H1 (cell line): ENCODE measurements at regions not wholly inside any gene's neighbourhood (a gene's known extent, or its start where the extent isn't known, plus 50 kb on each side); places are given as distances from the start of the nearest gene placed in this dataset.

Experiments
- CTCF ChIA-PET: fragments of 300-600 bp; sonication (Branson Sonifier 250); formaldehyde crosslinking; loops from one replicate; lab custom pipeline; 2021; ENCODE audit not compliant: partially characterized antibody; lab: Charles Lee
- POLR2A ChIA-PET: fragments of 300-600 bp; sonication (Branson Sonifier 250); formaldehyde crosslinking; loops from one replicate; lab custom pipeline; 2021; ENCODE audit warnings: inconsistent platforms; ENCODE audit not compliant: partially characterized antibody; lab: Charles Lee
- DNase-seq, 2 experiments: peaks; one replicate each; pipeline versions ENCODE4 v3.0.0 to v3.0.0-alpha.2; 2010 to 2022; ENCODE audit warnings: low spot score in 2 of 2, low read depth in 1 of 2, mixed read lengths in 1 of 2
- FAIRE-seq: peaks from 2 replicates; lab custom pipeline; 2011; peaks lifted over from hg19 to GRCh38; lab: Jason Lieb, UNC
- H2AFZ ChIP-seq: 2 replicates; pipeline ENCODE4 v1.8.1; 2012; ENCODE audit warnings: low read length, inconsistent platforms
- H2AK5ac ChIP-seq: 2 replicates; pipeline ENCODE4 v1.6.1; 2013; ENCODE audit warnings: low read depth, low read length
- H2BK120ac ChIP-seq: replicated peaks from 2 replicates; pipeline ENCODE3; 2013; ENCODE audit warnings: low read depth, low read length, inconsistent platforms
- H2BK12ac ChIP-seq: 2 replicates; pipeline ENCODE4 v1.6.1; 2013; ENCODE audit warnings: low read depth, low read length
- H2BK15ac ChIP-seq: 2 replicates; pipeline ENCODE4 v1.6.1; 2013; ENCODE audit warnings: low read length
- H2BK20ac ChIP-seq: 2 replicates; pipeline ENCODE4 v1.6.1; 2013; ENCODE audit warnings: low read length
- H2BK5ac ChIP-seq: 2 replicates; pipeline ENCODE4 v1.6.1; 2013; ENCODE audit warnings: low read depth, low read length
- H3K14ac ChIP-seq: 2 replicates; pipeline ENCODE4 v1.6.1; 2013; ENCODE audit warnings: inconsistent platforms; ENCODE audit not compliant: insufficient read length
- H3K18ac ChIP-seq: 2 replicates; pipeline ENCODE4 v1.6.1; 2013; ENCODE audit warnings: low read length; ENCODE audit errors: extremely low read depth
- H3K23ac ChIP-seq: 2 replicates; pipeline ENCODE4 v1.6.1; 2013; ENCODE audit warnings: inconsistent platforms; ENCODE audit not compliant: insufficient read length
- H3K23me2 ChIP-seq: 2 replicates; pipeline ENCODE4 v1.6.1; 2013; ENCODE audit warnings: low read depth, low read length
- H3K27ac ChIP-seq: 2 replicates; pipeline ENCODE4 v1.6.1; 2011; ENCODE audit warnings: low read depth, low read length, inconsistent platforms
- H3K27me3 ChIP-seq, 4 experiments: replicated peaks in 1 of 4; 1 replicate in 1 of 4; 2 replicates in 3 of 4; pipeline versions ENCODE4 v1.6.1 to v1.8.1; 2011 to 2013; ENCODE audit warnings: low read length in 3 of 4, mild to moderate bottlenecking in 3 of 4, inconsistent platforms in 2 of 4, mixed read lengths in 2 of 4, moderate library complexity in 1 of 4; ENCODE audit not compliant: control insufficient read depth in 3 of 4, insufficient read depth in 3 of 4; ENCODE audit errors: extremely low read depth in 1 of 4
- H3K36me3 ChIP-seq, 4 experiments: 2 replicates each; pipeline versions ENCODE4 v1.6.1 to v1.8.1; 2011 to 2013; ENCODE audit warnings: mild to moderate bottlenecking in 4 of 4, low read length in 3 of 4, moderate library complexity in 2 of 4, control low read depth in 1 of 4, inconsistent platforms in 1 of 4; ENCODE audit not compliant: insufficient read depth in 4 of 4, control insufficient read depth in 2 of 4
- H3K4ac ChIP-seq: replicated peaks from 2 replicates; pipeline ENCODE3; 2013; ENCODE audit warnings: low read length, low read depth, mixed read lengths, inconsistent platforms; ENCODE audit not compliant: insufficient read length
- H3K4me1 ChIP-seq, 4 experiments: replicated peaks in 1 of 4; 1 replicate in 1 of 4; 2 replicates in 3 of 4; pipeline versions ENCODE4 v1.6.1 to v1.8.1; 2011 to 2013; ENCODE audit warnings: low read length in 3 of 4, inconsistent platforms in 2 of 4, mixed read lengths in 1 of 4; ENCODE audit not compliant: insufficient read depth in 4 of 4, control insufficient read depth in 3 of 4
- H3K4me2 ChIP-seq, 2 experiments: 2 replicates each; pipeline versions ENCODE4 v1.6.1 to v1.8.1; 2011 to 2013; ENCODE audit warnings: low read depth in 2 of 2, low read length in 2 of 2, control low read depth in 1 of 2, inconsistent platforms in 1 of 2, mild to moderate bottlenecking in 1 of 2; ENCODE audit not compliant: insufficient read depth in 1 of 2
- H3K4me3 ChIP-seq, 4 experiments: fragments of 200-600, 300-600 bp in 1 of 4; sonication (generic), shearing (Covaris generic), sonication (Bioruptor Twin) in 1 of 4; 2 replicates each; pipeline versions ENCODE4 v1.5.1 to v1.8.1; 2011 to 2016; ENCODE audit warnings: low read length in 4 of 4, low read depth in 3 of 4, control low read depth in 2 of 4, inconsistent platforms in 2 of 4, mild to moderate bottlenecking in 2 of 4, mixed read lengths in 1 of 4, moderate library complexity in 1 of 4; ENCODE audit not compliant: insufficient read depth in 2 of 4; ENCODE audit errors: extremely low read depth in 1 of 4
- H3K56ac ChIP-seq: replicated peaks from 2 replicates; pipeline ENCODE3; 2013; ENCODE audit warnings: low read depth, mild to moderate bottlenecking, mixed read lengths, low read length, inconsistent platforms; ENCODE audit not compliant: insufficient read length
- H3K79me1 ChIP-seq: 2 replicates; pipeline ENCODE4 v1.6.1; 2013; ENCODE audit warnings: low read depth, low read length, control low read depth
- H3K79me2 ChIP-seq, 2 experiments: 2 replicates each; pipeline versions ENCODE4 v1.6.1 to v1.8.1; 2012 to 2013; ENCODE audit warnings: low read length in 2 of 2, mild to moderate bottlenecking in 2 of 2, inconsistent platforms in 1 of 2; ENCODE audit not compliant: insufficient read depth in 2 of 2, control insufficient read depth in 1 of 2
- H3K9ac ChIP-seq, 4 experiments: replicated peaks in 1 of 4; 1 replicate in 1 of 4; 2 replicates in 3 of 4; pipeline versions ENCODE4 v1.6.1 to v1.8.1; 2011 to 2013; ENCODE audit warnings: low read depth in 3 of 4, low read length in 3 of 4, control low read depth in 2 of 4, mild to moderate bottlenecking in 2 of 4, moderate library complexity in 2 of 4, inconsistent platforms in 1 of 4; ENCODE audit errors: extremely low read depth in 1 of 4
- H3K9me3 ChIP-seq, 2 experiments: 2 replicates each; pipeline versions ENCODE4 v1.6.1 to v1.8.1; 2012 to 2013; ENCODE audit warnings: mild to moderate bottlenecking in 2 of 2, moderate library complexity in 2 of 2, control low read depth in 1 of 2, inconsistent platforms in 1 of 2, low read depth in 1 of 2, low read length in 1 of 2, mixed read lengths in 1 of 2; ENCODE audit not compliant: insufficient read depth in 2 of 2
- H4K20me1 ChIP-seq, 2 experiments: replicated peaks in 1 of 2; 2 replicates each; pipeline versions ENCODE3 to v1.8.1; 2011 to 2013; ENCODE audit warnings: inconsistent platforms in 2 of 2, low read length in 2 of 2, mild to moderate bottlenecking in 1 of 2; ENCODE audit not compliant: insufficient read depth in 2 of 2, control insufficient read depth in 1 of 2
- H4K5ac ChIP-seq: 2 replicates; pipeline ENCODE4 v1.6.1; 2013; ENCODE audit warnings: low read length, low read depth, mixed read lengths, inconsistent platforms; ENCODE audit not compliant: insufficient read length
- H4K8ac ChIP-seq: 2 replicates; pipeline ENCODE4 v1.8.0; 2013; ENCODE audit warnings: mild to moderate bottlenecking, moderate library complexity, low read length, inconsistent platforms; ENCODE audit not compliant: insufficient read depth; ENCODE audit errors: extremely low read depth
- H4K91ac ChIP-seq: replicated peaks from 2 replicates; pipeline ENCODE3; 2013; ENCODE audit warnings: low read length, mixed read lengths, inconsistent platforms; ENCODE audit not compliant: insufficient read length
- ATF3 ChIP-seq: IDR thresholded peaks from 2 replicates; pipeline ENCODE4 v1.6.1; 2011; ENCODE audit warnings: low read depth, mild to moderate bottlenecking, low read length; ENCODE audit not compliant: insufficient read depth
- BACH1 ChIP-seq: IDR thresholded peaks from 2 replicates; pipeline ENCODE4 v1.6.1; 2012; ENCODE audit warnings: low read length, improper control_type of control experiment
- BRCA1 ChIP-seq: IDR thresholded peaks from 2 replicates; pipeline ENCODE4 v1.6.1; 2012; ENCODE audit warnings: low read depth, low read length, improper control_type of control experiment
- GTF2F1 ChIP-seq: IDR thresholded peaks from 2 replicates; pipeline ENCODE4 v1.6.1; 2012; ENCODE audit warnings: low read depth, low read length, improper control_type of control experiment, borderline replicate concordance
- POLR2AphosphoS5 ChIP-seq: IDR thresholded peaks from 2 replicates; pipeline ENCODE4 v1.6.1; 2011; ENCODE audit warnings: low read depth, low read length
- TAF7 ChIP-seq: optimal IDR thresholded peaks from 2 replicates; pipeline ENCODE3; 2011; ENCODE audit warnings: low read depth, mild to moderate bottlenecking, inconsistent platforms, low read length, moderate library complexity, borderline replicate concordance
- WGBS, 2 experiments: shearing (Covaris generic) in 1 of 2; methylation state at CpG; one replicate each; pipeline versions ENCODE4 v1.1.6 to v1.1.7; 2013 to 2015; ENCODE audit warnings: low lambda C conversion rate in 2 of 2, mixed read lengths in 2 of 2, inconsistent platforms in 1 of 2, low coverage in 1 of 2, missing lambda C conversion rate in 1 of 2; ENCODE audit not compliant: insufficient replicate concordance in 2 of 2, insufficient coverage in 1 of 2, insufficient read length in 1 of 2; ENCODE audit errors: extremely low coverage in 1 of 2, missing lambda C conversion rate in 1 of 2; 5-methylcytosine and 5-hydroxymethylcytosine counted together

- no peak overlapping the region for H2AK5ac ChIP-seq
These were observed 259.2 kb downstream of the EMP1 start for GRCh38 chr12:13455778-13456144.

More at GRCh38 chr12:13455778-13456144, 259.2 kb downstream of the EMP1 start:
- Histone ChIP-seq H4K20me1 (no peaks in the 10 kb centered on the region), H4K5ac (no peak overlapping the region), H2BK120ac (no peak overlapping the region), H3K4me2 (no peak overlapping the region), H3K4me3 (no peak overlapping the region), H3K79me1 (no peaks in the 10 kb centered on the region), H2BK12ac (no peak overlapping the region), H3K23ac (no peak overlapping the region), H3K56ac (no peak overlapping the region), H3K9ac (no peak overlapping the region), H3K14ac (no peak overlapping the region), H3K36me3 (no peaks in the 10 kb centered on the region), H3K27ac (no peak overlapping the region), H3K9me3 (no peaks in the 10 kb centered on the region; a peak in 1 of 4 replicates), H3K23me2 (no peaks in the 10 kb centered on the region), H2BK20ac (no peak overlapping the region)
- no peak for FAIRE-seq
- CTCF ChIA-PET: no interaction called here
- TF ChIP-seq ATF3 (no peak), POLR2AphosphoS5 (no peak), TAF7 (no peak), BRCA1 (no peak), BACH1 (no peak), GTF2F1 (no peak)
- TF ChIP-seq, all 59 proteins: peak for 0
- no peak overlapping the region for H2BK5ac ChIP-seq
- H3K27me3 ChIP-seq: no peaks in the 10 kb centered on the region
- H4K8ac ChIP-seq: no peak overlapping the region
- H2BK15ac ChIP-seq: no peak overlapping the region
- no peak overlapping the region for H3K18ac ChIP-seq
- no peak overlapping the region for H2AFZ ChIP-seq
- H4K91ac ChIP-seq: no peak overlapping the region
- POLR2A ChIA-PET: no interaction called here
- H3K4ac ChIP-seq: no peak overlapping the region
- no peaks in the 10 kb centered on the region for H3K4me1 ChIP-seq
- DNase-seq: no peak
- 92% methylated on average over 5 of the region's 5 CpGs; no CpG with 5 or more reads in 1 of the 2 experiments for WGBS, 2 experiments
- H3K79me2 ChIP-seq: no peaks in the 10 kb centered on the region
